ENCODE measurements at regions not wholly inside any gene's neighbourhood (a gene's known extent, or its start where the extent isn't known, plus 50 kb on each side); places are given as distances from the start of the nearest gene placed in this dataset.

- TF ChIP-seq POLR2A (IDR thresholded peaks at IDR 0.05) (no peak), CTCF (IDR thresholded peaks at IDR 0.05) (no peak)
Measured at GRCh38 chr15:95662638-95663037, 667.9 kb upstream of the NR2F2 start.

All from suprapubic skin (tissue), 3 donors.